Muscle of leg (tissue), 3 donors: ENCODE measurements at regions not wholly inside any gene's neighbourhood (a gene's known extent, or its start where the extent isn't known, plus 50 kb on each side); places are given as distances from the start of the nearest gene placed in this dataset.

Experiments
- DNase-seq: peaks from one replicate; pipeline ENCODE4 v3.0.0; 2013
- H3K27ac ChIP-seq: one replicate; pipeline ENCODE4 v1.5.1; 2013; ENCODE audit warnings: mild to moderate bottlenecking, low read length, control low read depth
- H3K27me3 ChIP-seq: one replicate; pipeline ENCODE4 v1.6.1; 2013; ENCODE audit warnings: low read length; ENCODE audit not compliant: control insufficient read depth, insufficient read depth
- H3K36me3 ChIP-seq: one replicate; pipeline ENCODE4 v1.6.1; 2013; ENCODE audit warnings: low read length; ENCODE audit not compliant: control insufficient read depth, insufficient read depth
- H3K4me1 ChIP-seq: one replicate; pipeline ENCODE4 v1.6.1; 2013; ENCODE audit warnings: low read length; ENCODE audit not compliant: control insufficient read depth, insufficient read depth
- H3K4me3 ChIP-seq: one replicate; pipeline ENCODE4 v1.5.1; 2013; ENCODE audit warnings: low read length, control low read depth
- H3K9me3 ChIP-seq: replicated peaks from 2 replicates; pipeline ENCODE4 v1.6.1; 2013; ENCODE audit warnings: low read depth, low read length; ENCODE audit not compliant: control insufficient read depth
- WGBS: methylation state at CpG from one replicate; pipeline ENCODE4 v1.1.5; 2013; ENCODE audit warnings: missing lambda C conversion rate; ENCODE audit not compliant: insufficient coverage; 5-methylcytosine and 5-hydroxymethylcytosine counted together

DNA sequence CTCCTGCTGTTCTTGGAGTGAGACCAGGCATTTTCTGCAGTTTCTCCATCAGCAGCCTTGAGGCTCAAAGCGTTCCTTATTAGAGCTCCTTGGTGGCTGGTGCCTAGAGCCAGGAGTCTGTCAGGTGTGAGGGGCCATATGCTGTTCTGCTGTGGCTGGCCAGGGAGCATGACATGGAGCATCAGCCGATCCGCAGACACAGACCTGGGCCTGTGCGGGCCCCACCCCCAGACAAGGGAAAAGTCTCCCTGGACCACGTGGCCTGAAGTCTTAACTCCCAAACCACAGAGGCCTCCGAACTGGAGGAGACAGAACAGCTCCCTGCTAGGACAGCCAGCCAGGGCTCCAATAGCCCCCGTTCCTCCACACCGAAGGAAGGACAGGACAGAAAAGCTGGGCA is 162.7 kb upstream of the CIBAR2 start:
- Histone ChIP-seq H3K4me1 (peaks cover 50% of the 10 kb centered on the region), H3K4me3 (no peak overlapping the region), H3K9me3 (no peaks in the 10 kb centered on the region)

DNA sequence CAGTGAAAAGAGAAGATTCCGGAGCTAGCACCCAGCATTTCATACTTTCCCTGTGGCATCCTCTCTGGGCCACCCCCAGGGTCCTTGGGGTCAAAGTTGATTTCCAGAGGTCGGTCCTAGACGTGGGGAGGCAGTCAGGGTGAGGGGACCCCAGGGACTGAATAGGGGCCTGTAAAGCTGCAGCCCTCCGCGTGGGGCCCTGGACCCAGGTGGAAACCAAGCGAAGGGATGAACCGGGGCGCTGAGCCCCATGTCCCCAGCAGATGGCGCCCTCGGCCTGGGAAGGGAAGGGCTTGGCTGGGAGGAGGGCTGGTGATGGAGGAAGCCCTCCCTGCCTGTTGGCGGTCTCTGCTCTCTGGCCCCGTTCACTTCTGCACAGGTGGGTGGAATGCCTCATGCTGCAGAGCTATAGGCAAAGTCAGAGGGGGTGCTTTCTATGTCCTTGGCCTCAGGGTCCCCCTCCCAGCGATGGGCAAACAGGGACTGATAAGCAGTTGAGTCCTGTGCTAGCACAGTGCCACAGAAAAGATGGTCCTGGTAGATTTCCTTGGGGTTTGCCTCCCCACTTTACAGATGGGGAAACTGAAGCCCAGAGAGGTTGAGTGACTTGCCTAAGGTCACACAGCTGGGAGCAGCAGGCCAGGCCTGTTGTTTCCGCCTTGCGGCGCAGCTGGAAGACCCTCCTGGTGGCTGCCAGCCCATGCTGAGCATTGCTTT is 163.4 kb upstream of the CIBAR2 start:
- DNase-seq: peak; percentile 74
- Histone ChIP-seq H3K4me3 (no peak overlapping the region), H3K4me1 (peaks cover 47% of the 10 kb centered on the region), H3K27me3 (no peaks in the 10 kb centered on the region), H3K36me3 (no peaks in the 10 kb centered on the region), H3K9me3 (no peaks in the 10 kb centered on the region), H3K27ac (no peak overlapping the region)
- WGBS: 42% methylated on average over 12 of the region's 16 CpGs

More for the DNA sequence above, 162.7 kb upstream of the CIBAR2 start:
- DNase-seq: no peak
- H3K27ac ChIP-seq: no peak overlapping the region
- peaks cover under 1% of the 10 kb centered on the region for H3K36me3 ChIP-seq
- H3K27me3 ChIP-seq: no peaks in the 10 kb centered on the region
- WGBS: 40% methylated on average over 6 of the region's 8 CpGs

DNA sequence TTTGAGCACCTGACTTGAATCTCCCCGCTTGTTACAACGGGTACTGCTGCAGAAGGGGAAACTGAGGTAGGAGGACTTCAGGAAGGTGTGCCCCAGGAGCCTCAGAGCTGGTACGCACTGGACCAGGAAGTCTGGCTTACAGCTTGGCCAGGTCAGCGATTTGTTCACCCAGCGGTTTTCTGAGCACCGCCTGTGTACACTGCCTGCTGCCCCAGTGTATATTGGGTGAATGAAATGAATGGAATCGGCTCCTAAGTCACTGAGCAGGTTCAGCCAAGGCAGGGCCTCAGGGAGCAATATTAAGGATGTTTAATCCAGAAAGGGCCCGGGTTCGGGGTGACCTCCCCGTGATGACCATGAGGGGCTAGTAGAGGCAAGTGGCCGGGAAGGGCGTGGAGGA is 164.0 kb upstream of the CIBAR2 start:
- no peaks in the 10 kb centered on the region for H3K36me3 ChIP-seq
- WGBS: 74% methylated on average over 12 of the region's 12 CpGs
- no peak overlapping the region for H3K4me3 ChIP-seq
- H3K9me3 ChIP-seq: no peaks in the 10 kb centered on the region
- H3K4me1 ChIP-seq: peaks cover 46% of the 10 kb centered on the region
- no peak overlapping the region for H3K27ac ChIP-seq
- no peaks in the 10 kb centered on the region for H3K27me3 ChIP-seq
- no peak for DNase-seq

DNA sequence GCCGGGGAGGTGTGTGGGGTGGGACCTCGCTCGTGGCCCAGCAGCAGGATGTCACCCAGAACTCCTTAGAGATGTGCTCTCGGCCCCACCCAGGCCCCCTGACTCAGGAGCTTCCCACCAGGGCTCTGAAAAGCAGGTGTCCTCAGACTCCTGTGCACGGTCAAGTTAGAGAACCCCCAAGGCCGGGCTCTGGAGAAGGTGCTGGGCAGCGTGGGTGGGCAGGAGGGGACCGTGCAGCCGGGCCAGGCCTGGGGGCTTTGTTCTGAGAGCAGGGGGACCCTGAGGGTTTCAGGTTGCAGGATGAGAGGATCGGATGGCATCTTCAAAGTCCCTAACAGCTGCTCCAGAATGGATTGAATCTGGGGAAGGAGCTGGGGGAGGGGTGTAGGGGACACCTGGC is 164.4 kb upstream of the CIBAR2 start:
- no peaks in the 10 kb centered on the region for H3K9me3 ChIP-seq
- H3K27ac ChIP-seq: no peak overlapping the region
- H3K36me3 ChIP-seq: no peaks in the 10 kb centered on the region
- WGBS: 70% methylated on average over 9 of the region's 10 CpGs
- no peaks in the 10 kb centered on the region for H3K27me3 ChIP-seq
- no peak for DNase-seq
- H3K4me1 ChIP-seq: peaks cover 46% of the 10 kb centered on the region
- no peak overlapping the region for H3K4me3 ChIP-seq

DNA sequence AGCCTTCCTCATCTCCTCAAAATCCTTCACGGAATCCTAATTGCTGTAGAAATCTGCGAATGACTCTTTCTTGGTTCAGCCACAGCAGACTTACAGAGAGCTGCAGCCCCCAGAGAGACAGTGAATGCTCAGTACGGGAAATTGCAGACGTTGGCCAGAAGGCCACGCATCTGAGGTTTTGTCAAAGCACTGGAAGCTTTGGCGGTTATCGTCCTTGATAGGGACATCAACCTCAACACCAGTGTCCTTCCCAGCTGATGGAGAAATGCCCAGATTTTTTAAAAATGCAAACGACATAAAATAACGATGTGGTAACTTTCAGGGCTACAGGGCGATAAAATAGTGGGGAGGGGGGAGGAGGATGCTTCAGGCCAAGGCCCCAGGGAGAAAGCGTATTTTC is 166.6 kb upstream of the CIBAR2 start:
- H3K36me3 ChIP-seq: no peaks in the 10 kb centered on the region
- no peak overlapping the region for H3K27ac ChIP-seq
- peaks cover 55% of the 10 kb centered on the region for H3K4me1 ChIP-seq
- no peak overlapping the region for H3K4me3 ChIP-seq
- no peaks in the 10 kb centered on the region for H3K9me3 ChIP-seq
- WGBS: 19% methylated on average over 5 of the region's 11 CpGs
- peak; percentile 61 for DNase-seq
- H3K27me3 ChIP-seq: no peaks in the 10 kb centered on the region

DNA sequence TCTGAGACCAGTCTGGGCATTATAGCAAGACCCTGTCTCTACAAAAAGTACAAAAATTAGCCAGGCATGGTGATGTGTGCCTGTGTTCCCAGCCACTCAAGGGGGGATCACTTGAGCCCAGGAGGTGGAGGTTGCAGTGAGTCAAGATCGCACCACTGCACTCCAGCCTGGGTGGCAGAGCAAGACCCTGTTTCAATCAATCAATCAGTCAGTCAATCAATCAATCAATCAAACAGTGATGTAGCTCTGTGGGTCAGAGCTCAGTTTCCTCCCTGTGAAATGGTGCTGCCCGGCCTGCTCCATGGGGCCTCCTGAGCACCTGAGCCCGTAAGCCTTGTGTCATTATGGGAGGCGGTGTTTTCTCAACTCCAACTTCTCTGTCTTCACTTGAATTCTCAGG is 167.1 kb upstream of the CIBAR2 start:
- H3K27ac ChIP-seq: peak overlapping the region; percentile 35
- H3K9me3 ChIP-seq: no peaks in the 10 kb centered on the region
- H3K27me3 ChIP-seq: no peaks in the 10 kb centered on the region
- no peak for DNase-seq
- 75% methylated on average over 3 of the region's 4 CpGs for WGBS
- peaks cover 60% of the 10 kb centered on the region for H3K4me1 ChIP-seq
- no peaks in the 10 kb centered on the region for H3K36me3 ChIP-seq
- H3K4me3 ChIP-seq: no peak overlapping the region

DNA sequence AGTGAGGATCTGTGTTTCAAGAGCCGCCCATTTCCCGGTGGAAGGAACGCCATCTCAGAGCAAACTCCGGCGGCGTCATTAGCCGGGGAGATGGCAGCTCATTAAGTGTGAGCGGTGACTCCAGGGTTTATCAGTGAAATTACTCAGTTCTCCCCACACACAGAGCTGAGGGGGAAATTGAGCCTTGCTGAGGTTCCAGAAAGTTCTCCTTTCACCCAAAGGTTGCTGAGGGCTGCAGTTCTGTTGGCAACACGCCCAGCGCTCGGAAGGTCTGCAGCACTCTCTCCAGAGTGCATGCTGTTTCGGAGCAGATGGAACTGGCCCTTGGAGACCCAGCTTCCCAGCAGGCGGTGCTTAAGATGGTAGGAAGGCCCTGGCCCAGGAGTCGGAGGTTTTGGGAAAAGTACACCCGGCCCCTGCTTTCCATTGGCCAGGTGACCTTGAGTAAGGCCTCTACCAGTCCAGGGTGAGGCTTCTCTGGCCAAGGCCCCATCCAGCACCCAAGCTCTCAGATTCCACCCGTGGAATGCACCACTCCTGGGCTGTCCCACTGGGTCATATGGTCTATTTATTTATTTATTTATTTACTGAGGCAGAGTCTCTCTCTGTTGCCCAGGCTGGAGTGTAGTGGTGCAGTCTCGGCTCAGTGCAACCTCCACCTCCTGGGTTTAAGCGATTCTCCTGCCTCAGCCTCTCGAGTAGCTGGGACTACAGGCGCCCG is 167.7 kb upstream of the CIBAR2 start:
- Histone ChIP-seq H3K4me1 (peaks cover 64% of the 10 kb centered on the region), H3K9me3 (no peaks in the 10 kb centered on the region), H3K4me3 (no peak overlapping the region), H3K27me3 (no peaks in the 10 kb centered on the region), H3K27ac (peak overlapping the region; percentile 35), H3K36me3 (no peaks in the 10 kb centered on the region)
- DNase-seq: peak; percentile 79
- whole genome bisulfite sequencing: 68% methylated on average over 9 of the region's 21 CpGs

DNA sequence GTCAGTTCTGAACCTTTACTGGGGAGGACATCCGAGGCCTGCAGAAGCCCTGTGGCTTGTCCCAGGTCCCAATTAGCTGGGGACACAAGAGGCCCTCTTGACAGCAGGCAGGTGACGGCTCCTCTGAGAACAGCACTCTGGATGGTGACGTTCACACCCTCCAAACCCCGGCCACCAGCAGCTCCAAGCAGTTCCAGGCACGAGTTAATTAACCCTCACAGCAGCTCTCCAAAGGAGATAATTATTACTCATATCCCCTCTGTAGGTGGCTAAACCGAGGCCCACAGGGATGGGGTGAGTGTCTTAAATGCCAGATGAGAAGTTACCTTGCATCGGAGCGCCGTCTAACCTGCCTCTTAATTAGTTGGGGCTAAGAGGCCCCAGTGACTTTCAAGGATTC is 168.9 kb upstream of the CIBAR2 start:
- no peaks in the 10 kb centered on the region for H3K36me3 ChIP-seq
- no peak for DNase-seq
- peaks cover 64% of the 10 kb centered on the region for H3K4me1 ChIP-seq
- no peak overlapping the region for H3K4me3 ChIP-seq
- no peaks in the 10 kb centered on the region for H3K9me3 ChIP-seq
- no peak overlapping the region for H3K27ac ChIP-seq
- no peaks in the 10 kb centered on the region for H3K27me3 ChIP-seq
- 82% methylated on average over 3 of the region's 9 CpGs for WGBS

DNA sequence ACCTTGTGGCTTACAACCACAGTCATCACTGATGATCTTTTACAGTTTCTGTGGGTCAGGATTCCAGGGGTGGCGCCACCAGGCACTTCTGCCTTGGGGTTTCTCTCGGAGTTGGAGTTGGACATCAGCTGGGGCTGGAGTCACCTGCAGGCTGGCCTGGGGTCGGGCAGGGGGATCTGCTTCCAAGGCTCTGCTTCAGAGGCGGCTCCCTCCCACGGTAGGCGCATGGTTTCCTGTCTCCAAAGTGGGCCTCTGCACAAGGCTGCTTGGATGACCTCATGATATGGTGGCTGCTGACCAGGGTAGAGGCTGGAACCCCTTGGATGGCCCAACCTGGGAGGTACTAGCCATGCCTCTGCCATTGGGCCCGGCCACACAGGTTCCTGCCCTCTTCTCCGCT is 170.6 kb upstream of the CIBAR2 start:
- Histone ChIP-seq H3K27me3 (no peaks in the 10 kb centered on the region), H3K4me1 (peaks cover 64% of the 10 kb centered on the region)
- 69% methylated on average over 3 of the region's 8 CpGs for WGBS

DNA sequence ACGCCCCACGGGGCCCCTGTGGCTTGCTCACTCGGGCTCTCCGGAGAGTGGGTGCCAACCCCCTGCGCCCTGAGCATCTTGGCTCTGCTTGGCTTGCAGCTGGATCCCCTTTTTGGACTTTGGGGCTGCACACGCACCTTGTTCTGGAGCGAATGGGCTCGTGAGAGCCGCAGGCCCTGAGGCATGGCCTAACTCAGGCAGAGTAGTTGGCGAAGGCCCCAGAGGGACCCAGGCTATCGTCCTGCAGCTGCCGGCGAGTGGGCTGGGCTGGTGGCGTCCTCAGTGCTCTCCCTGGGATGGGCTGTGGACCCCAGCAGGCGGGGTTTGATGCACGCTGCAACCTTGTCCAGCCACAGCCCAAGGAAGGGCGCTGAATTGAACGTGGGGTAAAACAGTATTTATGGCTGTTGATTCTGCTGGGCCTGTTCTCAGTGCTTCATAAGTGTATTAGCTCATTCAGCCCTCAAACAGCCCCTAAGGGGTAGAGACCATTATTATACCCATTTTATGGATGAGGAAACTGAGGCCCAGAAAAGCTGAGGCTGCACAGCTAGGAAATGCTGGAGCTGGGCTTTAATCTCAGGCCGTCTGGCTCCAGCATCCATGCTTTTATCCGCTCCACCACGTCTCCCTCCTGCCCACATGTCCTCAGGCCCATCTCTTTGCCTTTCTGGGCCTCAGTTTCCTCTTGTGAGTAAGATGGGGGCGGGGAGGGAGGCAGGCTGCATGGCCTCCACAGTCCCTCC is 171.2 kb upstream of the CIBAR2 start:
- DNase-seq: no peak
- Histone ChIP-seq H3K4me1 (peaks cover 65% of the 10 kb centered on the region), H3K4me3 (no peak overlapping the region), H3K27ac (no peak overlapping the region), H3K9me3 (no peaks in the 10 kb centered on the region), H3K27me3 (no peaks in the 10 kb centered on the region), H3K36me3 (no peaks in the 10 kb centered on the region)
- 86% methylated on average over 17 of the region's 22 CpGs for WGBS

More for the DNA sequence above, 170.6 kb upstream of the CIBAR2 start:
- Histone ChIP-seq H3K4me3 (no peak overlapping the region), H3K36me3 (no peaks in the 10 kb centered on the region), H3K27ac (no peak overlapping the region), H3K9me3 (no peaks in the 10 kb centered on the region)
- no peak for DNase-seq
